Ectodermal cell (in vitro differentiated cells): ENCODE measurements at regions not wholly inside any gene's neighbourhood (a gene's known extent, or its start where the extent isn't known, plus 50 kb on each side); places are given as distances from the start of the nearest gene placed in this dataset.

ENCODE experiments used
- H3K27ac ChIP-seq: 2 replicates; pipeline ENCODE4 v1.7.0; 2013; ENCODE audit warnings: mild to moderate bottlenecking, low read depth, low read length; ENCODE audit not compliant: insufficient read depth, poor library complexity, severe bottlenecking
- H3K27me3 ChIP-seq: 2 replicates; pipeline ENCODE4 v1.7.0; 2013; ENCODE audit warnings: mild to moderate bottlenecking, low read length; ENCODE audit not compliant: insufficient read depth, control insufficient read depth, poor library complexity, severe bottlenecking
- H3K36me3 ChIP-seq: one replicate; pipeline ENCODE4 v1.7.0; 2013; ENCODE audit warnings: low read length; ENCODE audit not compliant: control insufficient read depth, insufficient read depth
- H3K4me1 ChIP-seq: one replicate; pipeline ENCODE4 v1.7.0; 2013; ENCODE audit warnings: low read length; ENCODE audit not compliant: control insufficient read depth, insufficient read depth
- H3K4me3 ChIP-seq: 2 replicates; pipeline ENCODE4 v1.7.0; 2013; ENCODE audit warnings: low read depth, low read length, control low read depth; ENCODE audit not compliant: insufficient read depth
- H3K9me3 ChIP-seq: 2 replicates; pipeline ENCODE4 v1.7.0; 2013; ENCODE audit warnings: mild to moderate bottlenecking, low read length, moderate library complexity; ENCODE audit not compliant: control insufficient read depth
- WGBS, 2 experiments: methylation state at CpG; one replicate each; pipeline ENCODE4 v1.1.7; 2013; ENCODE audit warnings: missing lambda C conversion rate in 2 of 2; 5-methylcytosine and 5-hydroxymethylcytosine counted together

GRCh38 chr5:135212361-135213026, 178.5 kb upstream of the PITX1 start:
- WGBS, 2 experiments = 84 to 87% methylated on average over 10 of the region's 10 CpGs
- Histone ChIP-seq H3K36me3 (no peaks in the 10 kb centered on the region), H3K27ac (no peak overlapping the region), H3K4me1 (peaks cover 9% of the 10 kb centered on the region), H3K27me3 (no peaks in the 10 kb centered on the region), H3K9me3 (no peaks in the 10 kb centered on the region), H3K4me3 (no peak overlapping the region)

GRCh38 chr5:135211791-135212190, 177.8 kb upstream of the PITX1 start:
- H3K9me3 ChIP-seq = no peaks in the 10 kb centered on the region
- H3K27ac ChIP-seq = no peak overlapping the region
- 86 to 93% methylated on average over 2 of the region's 2 CpGs for WGBS, 2 experiments
- no peaks in the 10 kb centered on the region for H3K27me3 ChIP-seq
- no peaks in the 10 kb centered on the region for H3K36me3 ChIP-seq
- no peak overlapping the region for H3K4me3 ChIP-seq
- H3K4me1 ChIP-seq = peaks cover 4% of the 10 kb centered on the region

- H3K4me1 ChIP-seq = peaks cover 3% of the 10 kb centered on the region
- no peaks in the 10 kb centered on the region for H3K27me3 ChIP-seq
- no peak overlapping the region for H3K4me3 ChIP-seq
- H3K36me3 ChIP-seq = no peaks in the 10 kb centered on the region
- H3K9me3 ChIP-seq = no peaks in the 10 kb centered on the region
- no peak overlapping the region for H3K27ac ChIP-seq
- WGBS, 2 experiments = 92 to 95% methylated on average over 7 to 9 of the region's 9 CpGs
These were observed 177.2 kb upstream of the PITX1 start for GRCh38 chr5:135211083-135211790.

- peaks cover 3% of the 10 kb centered on the region for H3K4me1 ChIP-seq
- no peaks in the 10 kb centered on the region for H3K27me3 ChIP-seq
- no peaks in the 10 kb centered on the region for H3K9me3 ChIP-seq
- no peak overlapping the region for H3K4me3 ChIP-seq
- 91 to 94% methylated on average over 10 of the region's 10 CpGs for WGBS, 2 experiments
- H3K36me3 ChIP-seq = no peaks in the 10 kb centered on the region
- H3K27ac ChIP-seq = no peak overlapping the region
These were observed 176.4 kb upstream of the PITX1 start for GRCh38 chr5:135210286-135211055.

GRCh38 chr5:135208903-135209721, 175.1 kb upstream of the PITX1 start:
- no peaks in the 10 kb centered on the region for H3K36me3 ChIP-seq
- H3K27me3 ChIP-seq = no peaks in the 10 kb centered on the region
- H3K27ac ChIP-seq = no peak overlapping the region
- no peak overlapping the region for H3K4me3 ChIP-seq
- H3K4me1 ChIP-seq = peaks cover 3% of the 10 kb centered on the region
- WGBS, 2 experiments = 73 to 74% methylated on average over 11 of the region's 11 CpGs
- no peaks in the 10 kb centered on the region for H3K9me3 ChIP-seq

GRCh38 chr5:135208555-135208902, 174.5 kb upstream of the PITX1 start:
- Histone ChIP-seq H3K27me3 (no peaks in the 10 kb centered on the region), H3K9me3 (peaks cover 2% of the 10 kb centered on the region), H3K4me1 (peaks cover 3% of the 10 kb centered on the region), H3K27ac (no peak overlapping the region), H3K4me3 (no peak overlapping the region), H3K36me3 (no peaks in the 10 kb centered on the region)
- WGBS, 2 experiments = 90 to 98% methylated on average over 2 of the region's 2 CpGs

- Histone ChIP-seq H3K9me3 (peaks cover 2% of the 10 kb centered on the region), H3K4me1 (peaks cover 3% of the 10 kb centered on the region), H3K36me3 (no peaks in the 10 kb centered on the region), H3K4me3 (no peak overlapping the region), H3K27me3 (no peaks in the 10 kb centered on the region), H3K27ac (no peak overlapping the region)
- 81 to 86% methylated on average over 6 of the region's 6 CpGs for WGBS, 2 experiments
These were observed 173.8 kb upstream of the PITX1 start for GRCh38 chr5:135207866-135208265.

- Histone ChIP-seq H3K36me3 (no peaks in the 10 kb centered on the region), H3K27ac (no peak overlapping the region), H3K4me1 (peaks cover 3% of the 10 kb centered on the region), H3K4me3 (no peak overlapping the region), H3K9me3 (peaks cover 2% of the 10 kb centered on the region), H3K27me3 (no peaks in the 10 kb centered on the region)
- 94 to 96% methylated on average over 3 of the region's 3 CpGs for WGBS, 2 experiments
These were observed 172.8 kb upstream of the PITX1 start for GRCh38 chr5:135206862-135207261.

- WGBS, 2 experiments = 91 to 95% methylated on average over 2 of the region's 3 CpGs
These were observed 171.8 kb upstream of the PITX1 start for GRCh38 chr5:135205632-135206349.

More at GRCh38 chr5:135205632-135206349, 171.8 kb upstream of the PITX1 start:
- H3K4me3 ChIP-seq = no peak overlapping the region
- H3K27ac ChIP-seq = no peak overlapping the region
- H3K27me3 ChIP-seq = no peaks in the 10 kb centered on the region
- peaks cover 2% of the 10 kb centered on the region for H3K9me3 ChIP-seq
- no peaks in the 10 kb centered on the region for H3K36me3 ChIP-seq
- H3K4me1 ChIP-seq = peaks cover 3% of the 10 kb centered on the region
